NCI-H1105 treated with DMSO at 0.1 percent for 48 hours (cell line): ENCODE measurements at regions not wholly inside any gene's neighbourhood (a gene's known extent, or its start where the extent isn't known, plus 50 kb on each side); places are given as distances from the start of the nearest gene placed in this dataset.

Source experiments
- DNase-seq: peaks from one replicate; lab custom pipeline; 2025; lab: John Stamatoyannopoulos, UW

GRCh38 chr14:80146941-80147340 lies 64.4 kb downstream of the DIO2 start:
- DNase-seq: no peak

DNA sequence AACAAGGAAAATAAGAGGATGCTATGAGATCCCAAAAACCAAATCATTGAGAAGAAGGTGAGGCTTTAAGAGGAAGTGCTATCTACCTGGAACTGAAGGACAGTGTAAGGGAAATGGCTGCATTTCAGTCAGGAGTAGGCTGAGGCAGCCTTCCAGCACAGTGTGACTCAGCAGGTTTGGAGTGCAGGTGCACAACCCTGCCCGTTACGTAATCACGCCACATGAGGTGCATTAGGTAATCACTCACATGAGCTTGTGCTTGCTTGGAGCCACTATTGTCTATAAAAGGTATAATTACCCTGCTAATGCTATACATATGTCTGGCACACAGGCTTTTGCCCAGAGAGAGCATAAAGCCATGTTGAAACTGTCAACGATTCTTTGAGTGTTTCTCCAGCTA lies 74.9 kb downstream of the DIO2 start:
- DNase-seq: no peak

- DNase-seq: no peak
Measured at GRCh38 chr14:80135305-80136088, 75.8 kb downstream of the DIO2 start.

GRCh38 chr14:80134321-80134720 lies 77.0 kb downstream of the DIO2 start:
- DNase-seq: no peak

DNA sequence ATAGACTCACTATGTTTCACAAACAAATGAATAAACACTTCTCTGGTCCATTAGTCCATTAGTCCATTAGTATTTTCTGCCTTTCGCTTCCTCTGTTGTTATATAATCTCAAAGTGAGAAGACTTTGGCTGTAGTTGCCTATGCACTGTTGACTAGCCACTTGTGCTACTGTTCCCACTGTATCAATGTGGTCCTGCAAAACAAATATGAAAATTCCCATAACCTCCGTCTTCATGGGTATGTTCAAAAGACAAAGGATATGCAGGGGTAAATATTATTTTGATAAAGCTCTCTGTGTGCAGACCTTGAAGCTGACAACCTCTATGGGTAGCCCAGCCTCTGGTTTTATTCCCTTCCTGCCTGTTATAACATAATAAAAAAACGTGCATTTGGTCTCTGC lies 77.8 kb downstream of the DIO2 start:
- DNase-seq: no peak

DNA sequence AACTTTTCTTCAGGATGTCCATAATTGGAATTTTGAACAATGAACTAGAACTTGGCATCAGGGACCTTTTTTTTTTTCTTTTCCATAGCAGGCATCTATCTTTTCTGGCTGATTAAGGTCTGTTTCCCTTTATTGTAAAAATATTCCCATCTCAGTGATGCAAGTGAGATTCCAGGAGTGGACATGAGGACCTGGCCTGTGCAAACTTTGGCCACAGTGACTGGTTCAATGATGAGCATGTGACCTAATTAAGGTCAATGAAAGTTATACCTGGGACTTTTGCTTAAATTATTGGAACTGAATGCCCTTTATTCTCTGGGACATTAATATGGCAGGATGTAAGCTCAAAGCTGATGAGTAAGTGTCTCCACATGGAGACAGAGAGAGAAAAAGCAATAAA lies 83.8 kb downstream of the DIO2 start:
- DNase-seq: no peak

DNA sequence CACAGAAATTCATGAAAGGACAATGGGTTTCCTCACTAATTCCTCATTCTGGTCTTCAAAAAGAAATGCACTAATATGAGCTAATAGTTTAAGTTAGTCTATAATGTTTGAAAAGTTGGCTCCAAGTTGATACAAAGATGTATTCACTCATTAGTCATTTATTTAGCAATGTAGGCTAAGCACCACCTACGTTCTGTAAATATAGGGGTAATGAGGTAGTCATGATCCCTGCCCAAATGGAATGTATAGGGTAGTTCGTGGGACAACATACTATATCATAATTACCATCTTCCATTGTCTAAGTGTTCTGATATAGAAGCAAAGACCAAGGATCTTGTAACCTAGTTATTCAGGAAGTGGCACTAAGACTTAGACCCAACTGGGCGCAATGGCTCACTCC lies 86.5 kb downstream of the DIO2 start:
- no peak for DNase-seq

GRCh38 chr14:80117876-80118275 lies 93.4 kb downstream of the DIO2 start:
- DNase-seq: peak; percentile 29

DNA sequence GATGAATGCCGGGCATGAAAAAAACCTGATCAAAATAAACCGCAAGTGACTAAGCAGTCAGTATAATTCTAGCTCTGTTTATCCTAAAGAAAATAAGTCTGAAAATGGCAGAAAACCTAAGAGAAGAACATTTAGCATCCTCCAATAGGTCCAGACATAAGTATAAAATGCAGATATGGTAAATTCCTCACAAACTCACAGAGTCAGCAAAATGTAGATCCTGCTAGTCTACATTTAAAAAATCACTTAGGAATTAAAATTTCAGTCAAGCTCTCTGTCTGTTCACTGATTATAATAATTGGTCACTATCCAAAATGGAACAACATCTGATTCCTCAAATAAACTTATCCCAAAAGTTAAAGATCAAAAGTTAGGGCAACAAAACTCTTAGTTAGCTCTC lies 95.1 kb downstream of the DIO2 start:
- no peak for DNase-seq

GRCh38 chr14:80110721-80111120 lies 100.6 kb downstream of the DIO2 start:
- DNase-seq: no peak

GRCh38 chr14:80109055-80109454 lies 102.2 kb downstream of the DIO2 start:
- DNase-seq: no peak

GRCh38 chr14:80108430-80108829 lies 102.9 kb downstream of the DIO2 start:
- DNase-seq: no peak

GRCh38 chr14:80105488-80105994 lies 105.8 kb downstream of the DIO2 start:
- DNase-seq: no peak

GRCh38 chr14:80101835-80102234 lies 109.5 kb downstream of the DIO2 start:
- DNase-seq: no peak

GRCh38 chr14:80100681-80101080 lies 110.6 kb downstream of the DIO2 start:
- no peak for DNase-seq

DNA sequence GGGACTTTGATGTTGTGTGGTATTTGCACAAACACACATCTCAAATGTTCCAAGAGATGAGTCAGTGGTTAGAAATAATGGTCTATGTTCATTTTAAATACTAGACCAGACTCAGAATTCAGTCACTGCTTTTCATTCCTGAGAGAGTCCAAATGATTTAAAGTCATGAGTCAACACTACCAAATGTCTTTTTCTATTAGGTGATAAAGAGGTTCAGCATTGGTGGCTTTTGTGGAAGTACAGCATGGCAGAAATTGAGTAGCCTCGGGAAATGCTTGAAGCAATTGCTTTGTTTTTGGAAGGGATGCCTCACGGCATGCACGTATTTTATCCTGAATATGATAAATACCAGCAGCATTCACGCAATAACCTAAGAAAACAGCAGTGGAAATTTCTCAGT lies 115.7 kb downstream of the DIO2 start:
- DNase-seq: no peak

- DNase-seq: no peak
Measured at GRCh38 chr14:80087411-80087810, 123.9 kb downstream of the DIO2 start.

DNA sequence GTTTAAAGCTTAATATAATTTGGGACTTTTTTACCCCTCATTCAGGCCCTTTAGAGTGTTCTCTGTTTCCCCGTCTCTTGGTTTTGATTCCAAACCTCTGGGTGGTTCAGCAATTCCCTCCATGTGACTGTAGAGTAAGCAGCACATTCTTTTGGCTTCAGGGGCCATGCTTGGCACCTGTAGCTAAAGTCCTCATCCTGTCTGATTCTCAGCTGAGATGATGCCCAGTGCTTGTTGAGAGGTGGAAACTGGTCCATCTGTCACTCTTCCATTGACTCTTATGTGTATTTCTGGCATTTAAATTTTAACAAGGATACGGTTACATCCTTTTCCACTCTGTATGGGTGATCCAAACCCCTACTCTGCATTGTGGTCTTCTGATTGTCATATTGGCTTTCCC lies 127.1 kb downstream of the DIO2 start:
- no peak for DNase-seq

DNA sequence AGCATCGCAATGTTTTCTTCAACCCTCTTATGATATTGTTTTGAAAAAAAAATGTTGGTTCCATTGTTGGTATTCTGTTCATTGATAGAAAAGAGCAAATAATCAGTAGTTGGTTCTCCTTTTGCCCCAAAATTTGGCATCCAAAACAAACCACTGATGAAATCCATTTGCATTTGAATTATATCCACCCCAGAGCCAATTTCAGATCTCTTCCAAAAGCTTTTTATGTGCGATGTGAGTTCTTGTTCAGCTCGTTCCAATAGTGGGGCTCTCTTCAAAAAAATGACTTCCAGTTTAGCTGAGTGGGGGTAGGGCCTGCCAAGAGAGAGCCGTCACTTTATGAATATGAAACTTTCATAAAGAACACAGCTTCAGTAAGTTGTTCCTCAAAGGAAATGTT lies 130.7 kb downstream of the DIO2 start:
- DNase-seq: no peak

GRCh38 chr14:80078501-80078900 lies 132.8 kb downstream of the DIO2 start:
- peak; percentile 90 for DNase-seq

GRCh38 chr14:80077262-80077661 lies 134.0 kb downstream of the DIO2 start:
- no peak for DNase-seq

GRCh38 chr14:80074900-80075574 lies 136.3 kb downstream of the DIO2 start:
- DNase-seq: no peak

DNA sequence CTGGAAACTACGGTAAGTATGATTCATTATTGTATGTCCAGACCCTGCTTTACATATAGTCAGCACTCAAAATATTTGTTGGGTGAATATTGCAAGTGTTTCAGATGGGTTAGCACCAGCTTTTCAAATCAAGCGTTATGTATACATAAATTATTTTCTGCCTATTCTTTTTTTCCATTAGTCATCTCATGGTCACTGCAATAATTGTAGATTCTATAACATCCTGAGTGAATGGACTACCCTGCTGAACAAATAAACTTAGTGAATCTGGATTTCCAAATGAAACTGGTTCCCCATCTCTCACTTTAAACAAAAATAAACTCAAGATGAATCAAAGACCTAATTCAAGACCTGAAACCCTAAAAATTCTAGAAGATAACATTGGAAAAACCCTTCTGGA lies 152.3 kb downstream of the DIO2 start:
- DNase-seq: no peak

DNA sequence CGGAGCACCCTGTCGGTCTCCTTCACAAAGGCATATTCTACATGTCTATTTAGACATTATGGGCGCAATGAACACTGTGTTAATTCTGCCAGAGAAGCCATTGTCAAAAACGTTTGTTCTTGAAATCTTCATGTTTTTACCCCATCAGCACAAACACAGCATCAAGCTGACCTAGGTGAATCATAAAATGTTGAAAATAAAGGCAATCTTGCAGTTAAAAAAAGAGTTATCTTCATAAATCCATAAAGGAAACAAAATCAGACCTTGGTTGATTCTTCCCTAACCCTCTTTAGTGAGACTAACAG lies 154.9 kb downstream of the DIO2 start:
- no peak for DNase-seq
